Stimulated activated CD8-positive, alpha-beta memory T cell treated with anti-CD3 and anti-CD28 coated beads, Interleukin-7, amount 100 ng/mL, for 4 hours (primary cell): ENCODE measurements at regions not wholly inside any gene's neighbourhood (a gene's known extent, or its start where the extent isn't known, plus 50 kb on each side); places are given as distances from the start of the nearest gene placed in this dataset.
"Not testable (repeated sequence)": the region's sequence is repeated elsewhere in the genome, so short reads cannot be mapped to it uniquely, and the experiment has no call there.

ENCODE experiments used
- DNase-seq, 2 donors: peaks; one replicate each; pipeline ENCODE4 v3.0.0-alpha.2; 2020; ENCODE audit warnings: low read depth in 2 of 2

DNA sequence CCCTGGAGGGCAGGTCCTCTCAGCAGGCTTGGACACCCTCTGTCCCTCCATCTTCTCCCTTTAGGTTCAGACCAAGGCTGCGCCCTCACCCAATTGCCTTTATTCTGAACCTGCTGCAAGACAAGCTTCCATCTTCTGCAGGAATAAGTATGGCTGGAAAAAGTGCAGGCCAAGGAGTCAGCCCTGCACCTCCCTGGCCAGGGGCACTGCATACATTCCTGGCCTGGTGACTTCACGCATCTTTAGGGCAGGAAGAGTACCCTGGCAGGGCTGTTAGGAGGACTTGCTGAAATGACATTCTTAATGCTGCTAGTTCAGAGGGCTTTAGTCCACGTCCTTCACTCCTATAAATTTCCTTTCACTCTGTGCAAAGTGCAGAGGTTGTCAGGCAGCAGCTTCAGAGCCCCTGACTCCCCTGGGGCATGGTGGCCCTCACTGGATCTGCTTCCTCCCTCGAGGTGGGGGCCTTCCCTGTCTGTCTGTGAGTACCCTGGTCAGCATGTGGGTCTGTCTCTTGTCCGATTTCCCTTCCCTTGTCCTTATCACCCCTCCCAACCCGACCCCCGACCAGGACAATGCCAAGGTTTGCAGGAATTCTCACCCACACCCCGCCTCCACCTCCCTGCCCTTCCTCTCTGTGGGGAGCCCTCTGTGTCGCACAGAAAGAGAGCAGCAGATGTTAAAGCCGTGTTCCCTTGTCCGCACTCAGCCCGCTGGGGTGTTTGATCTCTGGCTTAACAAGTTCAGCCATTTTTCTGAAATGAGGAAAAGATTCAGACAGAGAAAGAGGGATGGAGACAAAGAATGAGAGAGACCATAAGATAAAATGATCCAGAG lies 124.5 kb upstream of the SYT13 start:
- DNase-seq, result no peak

DNA sequence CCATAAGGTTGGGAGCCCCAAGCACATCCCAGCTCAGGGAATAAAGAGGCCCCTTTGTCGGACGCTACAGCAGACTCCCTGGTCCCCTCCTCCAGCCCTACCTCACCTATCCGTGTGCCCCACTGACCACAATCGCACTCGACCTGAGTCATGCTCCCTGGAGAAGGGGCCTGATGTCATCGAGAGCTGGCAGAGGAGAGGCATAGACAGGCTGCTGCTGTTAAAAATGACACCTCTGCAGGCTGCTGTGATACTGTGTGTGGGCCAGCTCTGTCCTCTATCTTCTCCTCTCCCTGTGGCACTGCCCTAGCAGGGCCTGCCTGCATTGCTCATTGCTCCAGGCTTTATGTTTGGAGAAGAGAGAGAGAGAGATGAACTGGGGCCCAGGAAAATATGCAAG lies 123.4 kb upstream of the SYT13 start:
- DNase-seq, result no peak

DNA sequence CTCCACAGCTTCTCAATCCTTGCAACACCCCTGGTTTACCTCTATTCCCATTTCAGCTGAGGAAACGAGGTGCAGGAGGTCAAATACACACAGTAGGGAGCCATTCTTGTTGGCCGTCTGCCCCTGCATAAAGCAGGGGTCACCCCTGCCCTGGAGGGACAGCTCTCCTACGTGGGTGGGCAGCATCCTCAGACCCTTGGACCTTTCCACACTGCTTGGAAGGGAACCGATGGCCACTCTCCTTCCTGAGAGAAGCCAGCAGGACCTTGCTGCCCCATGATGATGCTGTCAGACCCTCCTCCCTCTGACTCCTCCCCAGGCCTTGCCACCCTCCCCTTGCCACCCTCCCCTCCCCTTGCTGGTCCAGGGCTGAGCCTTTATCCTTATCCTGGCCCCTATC lies 121.1 kb upstream of the SYT13 start:
- no peak for DNase-seq

DNA sequence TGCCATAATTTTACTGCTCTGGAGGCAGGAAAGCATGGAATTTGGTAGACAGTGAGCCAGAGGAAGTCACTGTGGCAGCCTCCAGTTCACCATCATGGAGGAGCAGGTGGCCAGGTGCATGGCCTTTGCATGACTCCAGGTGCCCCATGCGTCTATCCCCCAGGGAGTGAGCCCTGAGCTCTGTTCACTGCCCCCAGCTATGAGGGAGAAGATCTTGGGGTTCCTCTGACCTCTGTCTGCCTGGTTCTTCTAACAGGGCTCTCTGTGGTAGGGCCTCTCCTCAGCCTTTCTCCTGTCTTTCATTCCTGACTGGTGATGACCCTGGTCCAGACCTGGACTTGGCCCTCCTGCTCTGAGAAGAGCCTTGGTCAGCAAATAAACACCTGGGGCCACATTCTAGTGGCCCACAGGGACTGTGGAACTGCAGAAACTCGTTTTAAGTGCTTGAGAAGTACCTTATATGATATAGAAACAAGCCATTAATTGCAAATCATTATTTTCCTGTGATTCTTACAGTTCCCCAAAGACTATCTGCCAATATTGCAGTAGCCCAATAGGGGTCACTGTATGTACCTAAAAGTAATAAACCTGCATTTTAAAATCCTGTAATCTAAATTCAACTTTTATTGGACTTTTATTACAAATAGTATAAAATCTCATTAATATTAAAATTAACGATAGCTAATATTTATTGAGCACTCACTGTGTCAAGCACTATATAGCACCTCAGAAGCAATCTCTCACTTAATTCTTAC lies 120.0 kb upstream of the SYT13 start:
- DNase-seq, result no peak

DNA sequence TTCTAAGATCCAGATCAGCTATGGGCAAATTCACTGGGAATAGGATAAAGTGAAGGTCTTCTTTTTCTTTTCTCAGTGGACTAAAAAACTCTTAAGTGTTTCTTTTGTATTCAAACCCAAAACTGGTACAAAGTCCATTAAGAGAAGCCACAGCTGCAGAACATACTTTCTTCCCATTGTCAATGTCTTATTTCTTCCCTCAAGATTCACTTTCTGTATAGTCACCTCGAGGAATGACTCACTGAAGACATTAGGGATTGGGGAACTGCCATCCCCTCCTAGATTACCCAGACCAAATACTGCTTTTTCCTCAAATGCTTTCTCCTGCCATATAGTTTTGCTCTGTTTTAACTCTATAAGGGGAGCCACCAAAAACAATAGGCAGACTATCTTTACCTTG lies 117.4 kb upstream of the SYT13 start:
- DNase-seq, result not testable (repeated sequence)

DNA sequence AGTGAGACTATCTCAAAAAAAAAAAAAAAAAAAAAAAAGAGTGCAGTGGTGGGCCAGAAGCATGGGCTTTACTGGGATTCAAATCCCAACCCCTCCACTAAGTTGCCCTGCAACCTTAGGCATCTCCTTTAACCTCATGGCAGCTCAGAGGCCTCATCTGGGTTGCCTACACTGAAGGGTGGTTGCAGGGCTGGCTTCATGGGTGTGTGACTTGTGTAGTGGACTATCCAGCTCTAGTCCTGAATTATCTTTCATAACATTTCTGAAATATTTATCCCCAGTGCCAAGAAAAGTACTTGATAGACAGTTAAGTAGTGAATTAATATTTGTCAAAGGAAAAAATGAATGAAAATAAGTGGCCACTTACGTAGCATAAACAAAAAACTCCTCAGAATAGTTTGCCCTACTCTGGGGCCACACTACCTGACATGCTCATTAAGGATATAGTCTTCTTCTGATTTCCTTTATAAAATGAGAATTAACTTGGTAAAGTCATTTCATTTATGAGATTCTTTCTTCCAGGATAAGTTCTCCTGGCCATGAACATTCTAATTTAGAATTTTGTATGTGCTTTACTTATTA lies 116.0 kb upstream of the SYT13 start:
- no peak for DNase-seq

DNA sequence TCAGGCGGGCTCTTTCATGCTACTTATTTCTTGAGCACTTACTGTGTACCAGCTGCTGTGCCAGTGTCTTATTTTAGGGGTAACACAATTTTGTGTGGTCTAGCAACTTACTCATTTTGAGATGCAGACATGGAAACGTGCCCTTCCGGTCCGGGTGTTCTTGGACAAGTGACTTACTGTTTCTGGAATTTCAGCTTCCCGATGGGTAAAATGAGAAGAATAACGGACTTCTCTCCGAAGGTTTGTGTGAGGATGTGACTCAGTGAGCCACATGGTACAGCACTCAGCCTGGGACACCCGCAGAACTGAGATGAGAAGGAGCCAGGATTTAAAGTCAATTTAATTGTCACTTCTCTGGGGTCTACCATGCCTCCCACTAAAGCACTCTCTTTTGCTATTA lies 114.5 kb upstream of the SYT13 start:
- no peak for DNase-seq

DNA sequence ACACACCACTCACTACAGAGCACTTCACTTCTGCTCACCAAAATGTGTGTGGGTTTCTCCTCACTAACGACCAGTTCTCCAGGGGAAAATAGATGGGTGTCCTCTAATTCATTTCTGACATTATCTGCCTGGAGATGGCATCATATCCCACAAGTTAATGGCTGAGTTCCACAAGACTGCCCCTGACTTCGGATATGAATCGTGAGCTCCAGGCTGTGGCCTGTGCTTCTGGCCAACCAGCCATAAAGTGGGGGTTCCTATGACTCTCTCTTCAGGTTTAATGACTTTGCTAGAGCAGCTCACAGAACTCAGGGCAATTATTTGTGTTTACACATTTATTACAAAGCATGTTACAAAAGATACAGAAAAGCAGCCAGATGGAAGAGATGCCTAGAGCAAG lies 113.0 kb upstream of the SYT13 start:
- no peak for DNase-seq

DNA sequence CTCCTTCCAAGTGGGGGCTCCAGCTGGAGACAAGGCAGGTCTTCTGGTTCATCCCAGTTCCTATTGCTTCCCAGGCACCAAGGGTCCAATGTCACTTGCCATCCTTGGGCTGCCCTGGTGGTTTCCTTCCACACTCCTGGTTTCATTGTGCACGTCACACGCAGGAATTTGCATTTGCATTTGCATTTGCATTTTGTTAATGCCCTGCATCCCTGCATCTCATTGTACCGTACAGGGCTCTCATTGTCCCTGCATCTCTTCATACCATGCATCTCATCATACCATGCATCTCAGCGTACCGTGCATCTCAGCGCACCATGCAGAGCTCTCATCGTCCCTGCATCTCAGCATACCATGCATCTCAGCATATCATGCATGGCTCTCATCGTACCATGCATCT lies 112.2 kb upstream of the SYT13 start:
- DNase-seq, result no peak

DNA sequence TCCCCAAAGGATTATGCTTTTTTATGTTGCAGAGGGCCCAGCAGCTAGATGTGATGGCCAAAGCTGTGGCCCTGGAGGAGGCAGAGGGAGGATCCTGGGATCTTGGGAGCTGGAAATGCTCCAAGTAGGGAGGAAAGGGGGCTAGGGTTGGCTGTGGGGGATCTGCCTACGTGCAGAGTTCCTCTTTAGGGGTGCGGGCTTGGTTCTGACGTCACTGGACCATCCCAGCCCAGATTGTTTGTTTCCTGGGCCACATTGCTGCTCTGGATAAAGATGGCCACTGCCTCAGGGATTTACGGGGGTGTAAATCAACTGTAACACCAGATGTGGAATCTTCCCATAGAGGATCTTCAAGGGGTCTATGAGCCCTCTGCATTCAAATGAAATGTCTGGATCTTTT lies 110.3 kb upstream of the SYT13 start:
- no peak for DNase-seq

DNA sequence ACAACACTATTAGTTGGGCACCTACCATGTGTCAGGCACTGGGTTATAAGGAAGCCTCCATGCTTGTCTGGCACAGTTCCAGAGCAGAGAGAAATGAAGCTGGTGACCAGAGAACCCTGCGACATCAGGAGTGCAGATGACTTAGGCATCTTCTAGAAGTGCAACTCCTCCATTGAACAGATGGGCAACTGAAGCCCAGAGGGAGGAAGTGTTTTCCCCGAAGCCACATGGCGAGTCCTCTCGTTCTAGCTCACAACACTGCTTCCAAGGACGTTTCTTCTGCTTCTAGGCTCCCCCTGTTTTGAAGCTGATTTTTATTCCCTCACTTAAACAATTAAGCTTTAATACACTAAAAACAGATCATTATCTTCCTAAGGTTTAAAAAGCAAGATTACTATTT lies 109.8 kb upstream of the SYT13 start:
- no peak for DNase-seq

DNA sequence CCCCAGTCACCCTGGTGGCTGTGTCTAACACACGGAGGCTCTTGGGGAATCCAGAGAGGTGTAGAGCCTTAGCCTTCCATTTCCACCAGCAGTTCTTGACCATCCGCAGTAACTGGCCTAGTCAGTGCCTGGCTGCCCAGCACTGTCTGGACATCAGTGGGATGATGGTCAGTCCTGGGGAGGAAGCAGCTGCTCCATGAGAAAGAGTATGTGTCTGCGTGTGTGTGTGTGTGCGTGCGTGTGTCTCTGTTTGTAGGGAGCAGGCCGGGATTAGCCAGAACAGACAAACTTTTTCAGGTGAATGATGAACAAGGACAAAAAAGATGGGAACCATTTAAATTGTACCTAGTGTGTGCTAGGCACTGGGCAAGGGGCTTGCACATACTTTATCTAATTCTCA lies 109.3 kb upstream of the SYT13 start:
- DNase-seq, result no peak

DNA sequence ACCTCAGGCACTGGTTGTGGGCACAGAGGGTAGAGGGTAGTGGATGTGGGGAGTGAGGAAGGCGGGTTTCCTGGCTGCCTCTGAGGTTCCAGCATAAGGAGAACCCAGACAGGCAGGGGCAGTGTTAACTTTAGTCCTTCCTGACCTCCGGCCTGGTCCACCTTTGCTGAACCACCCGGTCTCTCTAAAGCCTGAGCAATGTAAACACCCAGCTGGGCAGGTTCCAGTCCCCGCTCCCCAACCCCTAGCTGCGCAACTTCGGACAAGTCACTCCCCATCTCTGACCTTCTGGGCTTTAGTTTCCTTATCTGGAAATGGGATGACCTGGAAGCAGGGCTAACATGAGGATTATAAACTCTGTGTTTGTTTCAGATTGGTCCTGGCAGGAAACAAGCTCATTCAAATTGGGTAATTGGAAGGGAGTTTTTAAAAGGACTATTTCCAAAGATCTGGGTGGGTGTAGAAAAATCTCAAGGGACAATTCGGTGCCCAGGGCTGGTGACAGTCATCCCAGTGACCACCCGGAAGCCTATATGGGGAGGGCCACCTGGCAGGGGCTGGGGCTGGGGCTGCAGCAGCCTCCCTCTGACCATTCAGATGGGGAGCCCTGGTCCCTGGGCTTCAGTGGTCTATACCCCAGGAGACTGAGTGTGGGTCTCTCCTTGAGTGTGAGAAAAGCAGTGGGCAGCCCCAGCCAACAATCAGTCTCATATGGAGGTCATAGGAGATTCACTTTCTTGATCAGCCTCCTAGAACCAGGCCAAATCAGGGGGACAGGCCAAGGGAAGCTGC lies 108.3 kb upstream of the SYT13 start:
- no peak for DNase-seq

DNA sequence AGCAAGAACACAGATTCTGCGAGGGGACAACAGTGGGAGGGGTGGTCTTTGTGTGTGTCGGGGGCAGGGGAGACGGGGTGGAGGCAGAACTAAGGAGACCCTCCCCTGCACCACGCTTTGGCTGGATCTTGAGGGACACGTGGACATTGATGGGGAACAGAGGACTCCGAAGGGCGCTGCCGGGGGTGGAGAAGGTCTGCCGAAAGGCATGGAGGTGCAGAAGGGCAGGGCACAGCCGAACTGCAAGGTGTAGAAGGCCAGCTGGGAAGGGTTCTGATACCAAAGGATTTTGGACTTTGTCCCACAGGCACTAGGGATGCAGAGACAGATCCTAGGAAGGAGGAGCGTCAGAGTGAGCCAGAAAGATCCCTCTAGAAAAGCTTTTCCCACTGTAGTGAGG lies 107.7 kb upstream of the SYT13 start:
- DNase-seq, result no peak

DNA sequence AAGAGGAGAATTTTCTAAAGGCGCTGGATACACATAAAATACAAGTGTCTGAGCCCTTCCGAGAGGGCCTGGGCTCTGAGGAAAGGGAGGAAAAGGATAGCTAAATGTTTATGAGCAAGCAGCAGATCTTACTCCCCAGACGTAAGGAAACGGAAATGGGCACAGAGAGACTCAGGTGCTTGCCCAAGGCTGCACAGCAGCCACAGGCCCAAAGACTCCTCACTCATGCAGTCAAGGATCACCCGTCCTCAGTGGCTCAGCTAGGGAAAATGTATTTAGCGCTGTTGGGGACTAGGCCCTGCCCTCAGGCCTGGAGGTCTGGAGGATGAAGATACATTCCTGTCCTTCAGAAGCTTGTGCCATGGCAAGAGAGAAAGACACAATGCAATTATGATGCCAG lies 107.2 kb upstream of the SYT13 start:
- DNase-seq, result no peak

DNA sequence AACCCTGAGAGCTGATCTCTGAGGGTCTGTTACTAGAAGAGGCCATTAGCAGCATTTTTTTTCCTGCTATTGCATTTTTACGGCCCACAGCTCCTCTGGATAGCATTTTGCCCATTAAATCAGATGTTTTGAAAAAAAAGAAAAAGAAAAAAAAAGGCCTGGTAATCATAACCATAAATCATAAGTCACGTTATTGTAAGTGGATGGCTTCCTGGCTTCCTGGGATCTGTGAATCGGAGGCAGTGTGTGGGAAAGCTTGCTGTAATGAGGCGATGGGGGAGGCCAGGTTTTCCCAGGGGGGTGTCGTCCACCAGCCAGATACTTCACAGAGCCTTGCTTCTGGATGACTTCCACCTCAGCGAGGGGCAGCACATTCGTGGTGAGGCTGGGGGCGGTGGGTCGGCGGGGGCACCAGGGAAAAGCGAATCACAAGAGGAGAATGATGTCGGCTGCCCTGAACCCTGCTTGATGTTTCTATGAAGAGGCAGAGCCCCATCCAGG lies 106.5 kb upstream of the SYT13 start:
- DNase-seq, result no peak

DNA sequence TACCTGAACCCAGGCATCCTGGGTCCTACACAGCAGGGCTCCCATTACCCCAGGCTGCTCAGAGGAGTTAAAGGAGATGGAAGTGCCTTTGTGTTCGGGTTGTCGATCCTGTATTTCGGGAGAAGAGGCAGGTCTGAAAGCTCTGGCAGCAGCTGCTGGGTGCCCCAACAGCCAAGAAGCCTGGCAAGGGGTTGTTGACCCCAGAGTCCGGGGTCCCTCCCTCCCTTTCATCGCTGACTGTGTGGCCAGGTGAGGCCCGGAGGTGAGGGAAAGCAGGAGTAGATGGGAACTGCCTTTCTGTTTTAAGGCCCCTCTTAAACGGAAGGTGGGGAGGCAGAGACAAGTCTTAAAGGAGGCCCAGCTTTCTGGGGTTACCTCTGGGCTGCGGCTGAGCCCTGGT lies 106.0 kb upstream of the SYT13 start:
- DNase-seq, result no peak

DNA sequence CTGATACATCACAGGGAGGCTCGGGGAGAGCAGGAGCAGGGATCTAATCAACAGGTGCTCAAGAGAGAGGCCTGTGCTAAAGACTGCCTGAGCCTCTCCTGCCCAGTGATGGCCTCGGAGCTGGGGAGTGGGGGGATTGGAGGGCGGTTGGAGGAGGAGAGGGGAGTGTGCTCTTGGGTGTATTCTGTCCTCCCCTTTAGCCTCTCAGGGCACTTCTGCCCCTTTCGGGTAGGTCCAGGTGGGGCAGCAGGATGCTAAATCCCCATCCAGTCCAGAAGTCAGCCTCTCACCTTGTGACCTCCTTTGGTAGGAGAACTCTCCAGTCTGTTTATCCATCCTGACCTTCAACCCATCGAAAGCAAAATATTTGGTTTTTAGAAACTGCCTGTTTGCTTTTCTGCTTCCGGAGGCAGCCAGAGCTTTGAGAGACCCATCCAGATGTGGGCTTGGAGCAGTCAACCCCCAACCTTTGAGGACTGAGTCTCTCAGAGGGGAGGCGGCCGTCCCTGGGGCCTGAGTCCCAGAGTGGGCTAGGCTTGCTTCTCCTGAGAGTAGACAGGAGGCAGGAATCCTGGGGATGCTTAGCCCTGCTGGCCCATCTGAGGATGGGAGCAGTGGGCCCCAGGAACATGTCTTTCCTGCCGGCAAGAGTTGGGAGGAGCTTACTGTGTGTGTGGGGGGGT lies 105.2 kb upstream of the SYT13 start:
- no peak for DNase-seq

DNA sequence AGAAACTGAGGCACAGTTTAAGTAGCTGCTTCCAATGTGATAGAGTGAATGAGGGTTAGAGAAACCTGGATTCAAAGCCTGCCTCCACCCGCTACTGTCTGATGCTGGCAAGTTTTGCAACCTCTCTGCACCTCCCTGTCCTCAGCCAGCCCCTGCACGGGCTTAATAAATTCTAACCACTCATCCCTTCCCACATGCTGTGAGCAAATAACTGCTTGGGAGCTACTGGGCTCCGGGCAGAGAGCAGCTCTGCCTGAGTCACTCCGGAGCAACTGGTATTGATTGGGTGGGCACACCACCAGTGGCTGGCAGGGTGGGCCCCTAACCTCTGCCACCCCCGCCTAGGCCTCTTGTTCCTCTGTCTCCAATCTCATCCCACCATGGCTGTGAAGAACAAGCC lies 104.3 kb upstream of the SYT13 start:
- DNase-seq, result no peak

DNA sequence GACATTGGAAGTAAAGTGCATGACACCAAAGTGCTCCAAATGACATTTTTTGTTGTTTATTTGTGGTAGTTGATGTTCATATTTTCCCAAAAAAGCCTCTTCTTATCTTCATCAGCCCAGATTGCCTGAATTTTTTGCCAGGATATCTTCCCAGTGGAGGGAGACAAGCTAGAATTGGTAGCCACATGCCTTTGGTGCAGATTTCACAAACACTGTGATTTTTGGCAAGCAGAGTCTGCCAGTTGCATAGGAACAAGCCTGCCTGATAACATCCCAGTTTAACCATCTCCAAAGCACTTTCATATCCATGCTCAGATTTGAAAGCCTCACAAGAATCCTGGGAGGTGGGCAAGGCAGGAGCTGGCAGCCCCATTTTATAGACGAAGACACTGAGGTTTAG lies 102.3 kb upstream of the SYT13 start:
- DNase-seq, result no peak

DNA sequence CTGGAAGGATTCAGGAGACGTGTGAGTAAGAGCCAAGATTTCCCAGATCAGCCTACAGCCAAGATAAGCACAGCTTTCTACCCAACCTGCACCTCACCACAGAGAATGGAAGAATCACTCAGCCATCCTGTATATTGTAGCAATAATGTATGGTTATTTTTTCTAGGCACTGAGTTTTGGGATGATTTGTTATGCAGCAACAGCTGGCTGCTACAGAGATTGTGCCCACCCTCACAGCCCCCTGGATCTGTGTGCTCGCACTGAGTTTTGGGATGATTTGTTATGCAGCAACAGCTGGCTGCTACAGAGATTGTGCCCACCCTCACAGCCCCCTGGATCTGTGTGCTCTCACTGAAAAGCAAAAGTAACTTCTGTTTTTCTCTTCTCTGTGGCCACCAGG lies 101.7 kb upstream of the SYT13 start:
- DNase-seq, result not testable (repeated sequence)
